Gastroesophageal sphincter (tissue), 3 donors: ENCODE measurements at regions not wholly inside any gene's neighbourhood (a gene's known extent, or its start where the extent isn't known, plus 50 kb on each side); places are given as distances from the start of the nearest gene placed in this dataset.

Source experiments
- EP300 ChIP-seq: sonication (generic); formaldehyde crosslinking; IDR thresholded peaks from one replicate; pipeline ENCODE4 v1.6.1; 2017; ENCODE audit warnings: antibody characterized with exemption, mild to moderate bottlenecking
- POLR2A ChIP-seq, 2 donors: fragments of 450-650 bp; IDR thresholded peaks; one replicate each; pipeline ENCODE4 v1.6.1; 2017; ENCODE audit warnings: antibody characterized with exemption in 2 of 2, mild to moderate bottlenecking in 2 of 2, moderate library complexity in 1 of 2
- TF ChIP-seq, protein P1 (sequence below), 4 experiments: fragments of 200-600 bp in 2 of 4; fragments of 450-650 bp in 2 of 4; sonication (generic) in 1 of 4; IDR thresholded peaks; one replicate each; pipeline ENCODE4 v1.5.1; 2017 to 2019; ENCODE audit warnings: antibody characterized with exemption in 4 of 4, mild to moderate bottlenecking in 2 of 4, moderate library complexity in 2 of 4

DNA sequence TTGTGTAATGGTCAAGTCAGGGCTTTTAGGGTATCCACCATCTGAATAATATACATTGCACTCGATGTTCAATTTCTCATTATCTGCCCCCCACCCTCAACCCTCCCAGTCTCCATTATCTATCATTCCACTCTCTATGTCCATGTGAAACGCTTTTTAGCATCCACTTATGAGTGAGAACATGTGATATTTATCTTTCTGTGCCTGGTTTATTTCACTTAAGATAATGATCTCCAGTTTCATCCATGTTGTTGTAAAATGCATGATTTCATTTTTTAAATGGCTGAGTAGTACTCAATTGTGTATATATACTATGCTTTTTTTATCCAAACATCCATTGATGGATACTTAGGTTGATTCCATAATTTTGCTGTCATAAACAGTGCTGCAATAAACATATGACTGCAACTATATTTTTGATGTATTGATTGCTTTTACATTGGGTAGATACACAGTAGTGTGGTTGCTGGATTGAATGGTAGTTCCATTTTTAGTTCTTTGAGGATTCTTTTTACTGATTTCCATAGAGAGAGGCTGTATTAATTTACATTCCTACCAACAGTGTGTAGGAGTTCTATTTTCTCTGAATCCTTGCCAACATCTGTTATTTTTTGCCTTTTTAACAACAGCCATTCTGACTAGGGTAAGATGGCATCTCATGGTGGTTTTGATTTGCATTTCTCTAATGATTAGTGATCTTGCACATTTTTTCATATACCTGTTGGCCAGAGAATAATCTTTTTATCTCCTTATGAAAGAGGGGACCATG, 332.9 kb upstream of the TGFBR2 start:
- TF ChIP-seq, protein P1, sequence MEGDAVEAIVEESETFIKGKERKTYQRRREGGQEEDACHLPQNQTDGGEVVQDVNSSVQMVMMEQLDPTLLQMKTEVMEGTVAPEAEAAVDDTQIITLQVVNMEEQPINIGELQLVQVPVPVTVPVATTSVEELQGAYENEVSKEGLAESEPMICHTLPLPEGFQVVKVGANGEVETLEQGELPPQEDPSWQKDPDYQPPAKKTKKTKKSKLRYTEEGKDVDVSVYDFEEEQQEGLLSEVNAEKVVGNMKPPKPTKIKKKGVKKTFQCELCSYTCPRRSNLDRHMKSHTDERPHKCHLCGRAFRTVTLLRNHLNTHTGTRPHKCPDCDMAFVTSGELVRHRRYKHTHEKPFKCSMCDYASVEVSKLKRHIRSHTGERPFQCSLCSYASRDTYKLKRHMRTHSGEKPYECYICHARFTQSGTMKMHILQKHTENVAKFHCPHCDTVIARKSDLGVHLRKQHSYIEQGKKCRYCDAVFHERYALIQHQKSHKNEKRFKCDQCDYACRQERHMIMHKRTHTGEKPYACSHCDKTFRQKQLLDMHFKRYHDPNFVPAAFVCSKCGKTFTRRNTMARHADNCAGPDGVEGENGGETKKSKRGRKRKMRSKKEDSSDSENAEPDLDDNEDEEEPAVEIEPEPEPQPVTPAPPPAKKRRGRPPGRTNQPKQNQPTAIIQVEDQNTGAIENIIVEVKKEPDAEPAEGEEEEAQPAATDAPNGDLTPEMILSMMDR (IDR thresholded peaks at IDR 0.05), result no peak
- TF ChIP-seq EP300, result no peak
- TF ChIP-seq POLR2A (IDR thresholded peaks at IDR 0.05), result no peak
